ENCODE measurements at regions not wholly inside any gene's neighbourhood (a gene's known extent, or its start where the extent isn't known, plus 50 kb on each side); places are given as distances from the start of the nearest gene placed in this dataset.

GRCh38 chr15:39304931-39305728 is 275.7 kb upstream of the THBS1 start:
- H3K4me1 ChIP-seq (ENCODE audit: control insufficient read depth, insufficient read depth, low read length): no peaks in the 10 kb centered on the region
- BruUV-seq (replicated peaks): no TSS peak
- intact Hi-C loops (cut with micrococcal nuclease; ENCODE audit: unreplicated experiment) (no loop called here), in situ Hi-C loops (cut with HindIII; ENCODE audit: low pct_unique_long_range_greater_than_20kb, low sequenced_read_pairs) (no loop called here)
- no peaks in the 10 kb centered on the region; the same call in 1 of the 2 replicates for H3K9me3 ChIP-seq (ENCODE audit: control insufficient read depth, insufficient read depth, low read depth, low read length)
- ATAC-seq (no peak), DNase-seq (ENCODE audit: low read depth, low spot score) (no peak)
- no peaks in the 10 kb centered on the region for H3K36me3 ChIP-seq (ENCODE audit: control insufficient read depth, insufficient read depth, low read length)
- H3K27me3 ChIP-seq (ENCODE audit: control insufficient read depth, insufficient read depth, low read length): no peaks in the 10 kb centered on the region
- H3K4me3 ChIP-seq (ENCODE audit: low read depth in 2 of 2, low read length in 2 of 2): no peak overlapping the region
- CTCF ChIA-PET: no interaction called here
- no peak overlapping the region for H3K27ac ChIP-seq (ENCODE audit: low read length)
- POLR2A ChIA-PET: no interaction called here
- TF ChIP-seq SIN3A (IDR thresholded peaks at IDR 0.05; ENCODE audit: borderline replicate concordance, insufficient read depth, low read depth, low read length) (no peak), POLR2AphosphoS5 (IDR thresholded peaks at IDR 0.05; ENCODE audit: low read depth, low read length) (no peak), TCF7L2 (IDR thresholded peaks at IDR 0.05; ENCODE audit: low read depth, low read length) (no peak)
- TF ChIP-seq, protein P1, sequence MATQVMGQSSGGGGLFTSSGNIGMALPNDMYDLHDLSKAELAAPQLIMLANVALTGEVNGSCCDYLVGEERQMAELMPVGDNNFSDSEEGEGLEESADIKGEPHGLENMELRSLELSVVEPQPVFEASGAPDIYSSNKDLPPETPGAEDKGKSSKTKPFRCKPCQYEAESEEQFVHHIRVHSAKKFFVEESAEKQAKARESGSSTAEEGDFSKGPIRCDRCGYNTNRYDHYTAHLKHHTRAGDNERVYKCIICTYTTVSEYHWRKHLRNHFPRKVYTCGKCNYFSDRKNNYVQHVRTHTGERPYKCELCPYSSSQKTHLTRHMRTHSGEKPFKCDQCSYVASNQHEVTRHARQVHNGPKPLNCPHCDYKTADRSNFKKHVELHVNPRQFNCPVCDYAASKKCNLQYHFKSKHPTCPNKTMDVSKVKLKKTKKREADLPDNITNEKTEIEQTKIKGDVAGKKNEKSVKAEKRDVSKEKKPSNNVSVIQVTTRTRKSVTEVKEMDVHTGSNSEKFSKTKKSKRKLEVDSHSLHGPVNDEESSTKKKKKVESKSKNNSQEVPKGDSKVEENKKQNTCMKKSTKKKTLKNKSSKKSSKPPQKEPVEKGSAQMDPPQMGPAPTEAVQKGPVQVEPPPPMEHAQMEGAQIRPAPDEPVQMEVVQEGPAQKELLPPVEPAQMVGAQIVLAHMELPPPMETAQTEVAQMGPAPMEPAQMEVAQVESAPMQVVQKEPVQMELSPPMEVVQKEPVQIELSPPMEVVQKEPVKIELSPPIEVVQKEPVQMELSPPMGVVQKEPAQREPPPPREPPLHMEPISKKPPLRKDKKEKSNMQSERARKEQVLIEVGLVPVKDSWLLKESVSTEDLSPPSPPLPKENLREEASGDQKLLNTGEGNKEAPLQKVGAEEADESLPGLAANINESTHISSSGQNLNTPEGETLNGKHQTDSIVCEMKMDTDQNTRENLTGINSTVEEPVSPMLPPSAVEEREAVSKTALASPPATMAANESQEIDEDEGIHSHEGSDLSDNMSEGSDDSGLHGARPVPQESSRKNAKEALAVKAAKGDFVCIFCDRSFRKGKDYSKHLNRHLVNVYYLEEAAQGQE (IDR thresholded peaks at IDR 0.05; ENCODE audit: insufficient read depth in 1 of 2, low read depth in 2 of 2, low read length in 1 of 2): no peak
- TF ChIP-seq, protein P2, sequence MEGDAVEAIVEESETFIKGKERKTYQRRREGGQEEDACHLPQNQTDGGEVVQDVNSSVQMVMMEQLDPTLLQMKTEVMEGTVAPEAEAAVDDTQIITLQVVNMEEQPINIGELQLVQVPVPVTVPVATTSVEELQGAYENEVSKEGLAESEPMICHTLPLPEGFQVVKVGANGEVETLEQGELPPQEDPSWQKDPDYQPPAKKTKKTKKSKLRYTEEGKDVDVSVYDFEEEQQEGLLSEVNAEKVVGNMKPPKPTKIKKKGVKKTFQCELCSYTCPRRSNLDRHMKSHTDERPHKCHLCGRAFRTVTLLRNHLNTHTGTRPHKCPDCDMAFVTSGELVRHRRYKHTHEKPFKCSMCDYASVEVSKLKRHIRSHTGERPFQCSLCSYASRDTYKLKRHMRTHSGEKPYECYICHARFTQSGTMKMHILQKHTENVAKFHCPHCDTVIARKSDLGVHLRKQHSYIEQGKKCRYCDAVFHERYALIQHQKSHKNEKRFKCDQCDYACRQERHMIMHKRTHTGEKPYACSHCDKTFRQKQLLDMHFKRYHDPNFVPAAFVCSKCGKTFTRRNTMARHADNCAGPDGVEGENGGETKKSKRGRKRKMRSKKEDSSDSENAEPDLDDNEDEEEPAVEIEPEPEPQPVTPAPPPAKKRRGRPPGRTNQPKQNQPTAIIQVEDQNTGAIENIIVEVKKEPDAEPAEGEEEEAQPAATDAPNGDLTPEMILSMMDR (IDR thresholded peaks at IDR 0.05): no peak

DNA sequence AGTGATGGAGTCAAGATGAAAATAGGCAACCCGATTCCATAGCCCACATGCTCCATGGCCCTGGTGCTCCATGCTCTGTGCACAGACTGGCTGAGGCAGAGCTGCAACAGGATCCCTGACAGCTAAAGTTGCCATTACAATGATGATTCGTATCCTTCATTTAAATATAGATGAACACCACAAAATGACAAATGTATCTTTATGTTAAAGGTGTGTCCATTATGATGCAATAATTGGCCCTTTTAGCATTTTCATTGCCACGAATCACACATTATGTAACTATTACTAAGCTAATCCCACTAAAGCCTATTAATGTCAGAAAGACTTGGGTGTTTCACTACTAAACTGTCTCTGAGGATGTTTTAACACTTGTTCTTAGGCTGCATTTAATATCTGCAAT is 270.2 kb upstream of the THBS1 start:
- ChIA-PET CTCF (no interaction called here), POLR2A (no interaction called here)
- no TSS peak for BruUV-seq (replicated peaks)
- ATAC-seq (no peak), DNase-seq (ENCODE audit: low read depth, low spot score) (no peak)
- intact Hi-C loops (cut with micrococcal nuclease; ENCODE audit: unreplicated experiment) (no loop called here), in situ Hi-C loops (cut with HindIII; ENCODE audit: low pct_unique_long_range_greater_than_20kb, low sequenced_read_pairs) (no loop called here)
- Histone ChIP-seq H3K36me3 (ENCODE audit: control insufficient read depth, insufficient read depth, low read length) (no peaks in the 10 kb centered on the region), H3K27me3 (ENCODE audit: control insufficient read depth, insufficient read depth, low read length) (no peaks in the 10 kb centered on the region), H3K4me3 (ENCODE audit: low read depth in 2 of 2, low read length in 2 of 2) (no peak overlapping the region), H3K4me1 (ENCODE audit: control insufficient read depth, insufficient read depth, low read length) (no peaks in the 10 kb centered on the region), H3K9me3 (ENCODE audit: control insufficient read depth, insufficient read depth, low read depth, low read length) (no peaks in the 10 kb centered on the region; the same call in 1 of the 2 replicates), H3K27ac (ENCODE audit: low read length) (no peak overlapping the region)
- TF ChIP-seq TCF7L2 (IDR thresholded peaks at IDR 0.05; ENCODE audit: low read depth, low read length) (no peak), SIN3A (IDR thresholded peaks at IDR 0.05; ENCODE audit: borderline replicate concordance, insufficient read depth, low read depth, low read length) (no peak), POLR2AphosphoS5 (IDR thresholded peaks at IDR 0.05; ENCODE audit: low read depth, low read length) (no peak)
- TF ChIP-seq, protein P2 (IDR thresholded peaks at IDR 0.05): no peak
- TF ChIP-seq, protein P1 (IDR thresholded peaks at IDR 0.05; ENCODE audit: insufficient read depth in 1 of 2, low read depth in 2 of 2, low read length in 1 of 2): no peak

All from Panc1 (cell line).